NT2/D1 (cell line): ENCODE measurements at regions not wholly inside any gene's neighbourhood (a gene's known extent, or its start where the extent isn't known, plus 50 kb on each side); places are given as distances from the start of the nearest gene placed in this dataset.

ENCODE experiments used
- YY1 ChIP-seq: IDR thresholded peaks from 2 replicates; pipeline ENCODE4 v1.6.1; 2011; ENCODE audit not compliant: insufficient read length, insufficient read depth
- ZNF274 ChIP-seq: IDR thresholded peaks from 2 replicates; pipeline ENCODE4 v1.6.1; 2011; ENCODE audit warnings: mild to moderate bottlenecking, low read depth, low read length

DNA sequence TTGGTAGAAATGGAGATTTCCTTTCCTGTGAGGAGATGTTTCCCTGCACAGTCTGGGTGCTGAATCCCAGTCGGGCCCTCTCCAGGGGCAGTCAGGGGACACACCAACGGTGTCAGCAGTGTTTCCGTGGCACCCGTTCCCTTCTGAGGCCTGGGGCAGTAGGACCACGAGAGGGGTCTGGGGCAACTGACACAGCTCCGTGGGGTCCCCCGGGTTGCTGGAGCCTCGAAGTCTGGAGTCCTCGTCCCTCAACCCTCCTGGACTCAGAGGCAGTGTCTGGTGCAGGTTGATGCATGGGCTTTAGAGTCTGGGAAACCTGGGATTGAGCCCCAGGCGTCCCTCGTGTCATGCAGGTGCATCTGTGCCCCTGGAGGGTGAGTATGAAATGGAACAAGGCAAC lies 327.3 kb downstream of the ADGRD1 start:
- TF ChIP-seq YY1: no peak
- TF ChIP-seq ZNF274: no peak
